PC-9 (cell line): ENCODE measurements at regions not wholly inside any gene's neighbourhood (a gene's known extent, or its start where the extent isn't known, plus 50 kb on each side); places are given as distances from the start of the nearest gene placed in this dataset.
"Not testable (repeated sequence)": the region's sequence is repeated elsewhere in the genome, so short reads cannot be mapped to it uniquely, and the experiment has no call there.

Experiments used
- CTCF ChIP-seq: fragments of 200-600 bp; sonication (generic); conservative IDR thresholded peaks from 2 replicates; pipeline ENCODE4 v1.6.1; 2017; ENCODE audit warnings: mixed run types, antibody characterized with exemption, mild to moderate bottlenecking, moderate library complexity
- EZH2 ChIP-seq: fragments of 200-600 bp; sonication (generic); IDR thresholded peaks from 2 replicates; pipeline ENCODE4 v1.8.0; 2017; ENCODE audit warnings: antibody characterized with exemption, low read depth

DNA sequence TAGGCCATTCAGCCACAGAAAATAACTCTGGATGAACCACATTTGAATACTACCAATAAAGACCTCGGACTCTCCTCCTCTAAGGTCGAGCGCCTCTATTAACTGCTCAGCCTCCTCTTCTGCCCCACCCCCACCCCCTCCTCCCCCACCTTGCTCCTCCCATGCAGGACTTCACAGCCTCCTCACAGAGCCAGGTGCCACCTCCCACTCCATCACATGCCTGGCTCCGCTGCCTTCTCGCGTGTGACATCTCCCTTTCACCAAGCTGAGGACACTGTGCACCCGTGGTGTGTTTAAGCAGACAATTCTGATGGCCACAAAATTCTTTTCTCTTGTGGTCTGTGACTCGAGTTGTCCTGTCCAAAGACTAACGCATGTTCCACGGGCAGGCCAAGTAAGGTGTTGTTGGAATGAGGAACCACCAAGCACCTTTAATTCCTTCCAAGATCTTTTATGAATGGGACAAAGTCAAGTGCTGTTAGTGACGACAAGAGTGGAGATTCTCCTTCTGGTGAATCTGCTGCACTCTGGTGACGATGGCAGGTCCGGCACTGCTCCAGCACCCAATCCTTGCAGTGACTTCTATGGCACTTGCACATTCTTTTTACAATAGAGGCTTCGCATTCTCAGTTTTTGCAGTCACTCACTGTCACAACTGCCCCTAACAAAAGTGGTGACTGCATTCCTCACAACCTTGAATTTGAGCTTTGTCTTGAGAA, 113.1 kb downstream of the GTF2IRD2B start:
- TF ChIP-seq CTCF, EZH2: not testable (repeated sequence)
